Activated CD8-positive, alpha-beta T cell treated with anti-CD3 and anti-CD28 coated beads, Interleukin-2, amount 10 ng/mL, durations not matched to agents 7 days and 5 days (primary cell): ENCODE measurements at regions not wholly inside any gene's neighbourhood (a gene's known extent, or its start where the extent isn't known, plus 50 kb on each side); places are given as distances from the start of the nearest gene placed in this dataset.

ENCODE experiments used
- ATAC-seq: fragments of 150-1000 bp; cut with Tn5 transposase; one replicate; pipeline ENCODE4 v1.10.0; 2021; ENCODE audit warnings: moderate library complexity
- CTCF ChIA-PET: fragments of 350-600 bp; sonication (Branson Sonifier 250); formaldehyde crosslinking; loops from one replicate; lab custom pipeline; 2021; ENCODE audit warnings: antibody characterized with exemption; lab: Charles Lee
- POLR2A ChIA-PET: fragments of 350-600 bp; sonication (Branson Sonifier 250); formaldehyde crosslinking; loops from one replicate; lab custom pipeline; 2021; ENCODE audit warnings: antibody characterized with exemption; lab: Charles Lee
- DNase-seq: peaks from one replicate; pipeline ENCODE4 v3.0.0-alpha.2; 2020
- H3K27ac Mint-ChIP-seq: one replicate; pipeline ENCODE4 v1.8.0; 2021; ENCODE audit warnings: mild to moderate bottlenecking, mixed read lengths
- H3K27me3 Mint-ChIP-seq: one replicate; pipeline ENCODE4 v1.8.0; 2021; ENCODE audit warnings: low read depth, mixed read lengths
- H3K36me3 Mint-ChIP-seq: one replicate; pipeline ENCODE4 v1.8.0; 2021; ENCODE audit warnings: low read depth, mixed read lengths
- H3K4me1 Mint-ChIP-seq: one replicate; pipeline ENCODE4 v1.8.0; 2021; ENCODE audit warnings: low read depth, mixed read lengths
- H3K4me3 Mint-ChIP-seq: one replicate; pipeline ENCODE4 v1.8.0; 2021; ENCODE audit warnings: mild to moderate bottlenecking, mixed read lengths
- H3K9me3 Mint-ChIP-seq: one replicate; pipeline ENCODE4 v1.8.0; 2022; ENCODE audit warnings: mixed read lengths; ENCODE audit not compliant: insufficient read depth

DNA sequence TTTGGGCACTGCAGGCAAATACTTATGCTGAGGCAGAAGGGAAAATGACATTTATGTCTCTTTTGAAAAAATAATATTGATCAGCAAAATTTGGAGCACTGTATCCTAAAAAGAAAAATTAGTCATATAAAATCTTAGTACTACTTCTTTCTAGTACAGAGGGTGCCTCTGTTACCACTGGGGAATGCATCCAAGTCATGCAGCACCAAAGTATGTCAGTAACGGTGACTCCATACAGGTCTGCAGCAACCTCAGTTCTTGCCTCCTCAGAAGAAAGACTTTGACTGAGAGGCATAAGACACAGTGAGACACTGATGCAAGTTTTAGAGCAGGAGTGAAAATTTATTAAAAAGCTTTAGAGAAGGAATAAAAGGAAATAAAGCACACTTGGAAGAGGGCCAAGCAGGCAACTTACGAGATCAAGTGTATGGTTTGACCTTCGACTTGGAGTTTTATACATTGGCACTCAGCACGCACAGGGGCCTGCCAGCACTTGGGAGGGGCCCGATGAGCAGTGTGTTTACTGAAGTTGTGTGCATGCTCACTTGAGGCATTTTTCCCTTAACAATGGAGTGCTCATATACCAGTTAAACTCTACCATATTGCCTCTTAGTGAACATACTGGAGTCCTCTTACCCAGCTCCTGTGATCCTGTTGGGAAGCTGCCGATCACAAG is 1244.8 kb downstream of the EPHA7 start:
- peaks cover 7% of the 10 kb centered on the region for H3K9me3 Mint-ChIP-seq
- POLR2A ChIA-PET, result no interaction called here

DNA sequence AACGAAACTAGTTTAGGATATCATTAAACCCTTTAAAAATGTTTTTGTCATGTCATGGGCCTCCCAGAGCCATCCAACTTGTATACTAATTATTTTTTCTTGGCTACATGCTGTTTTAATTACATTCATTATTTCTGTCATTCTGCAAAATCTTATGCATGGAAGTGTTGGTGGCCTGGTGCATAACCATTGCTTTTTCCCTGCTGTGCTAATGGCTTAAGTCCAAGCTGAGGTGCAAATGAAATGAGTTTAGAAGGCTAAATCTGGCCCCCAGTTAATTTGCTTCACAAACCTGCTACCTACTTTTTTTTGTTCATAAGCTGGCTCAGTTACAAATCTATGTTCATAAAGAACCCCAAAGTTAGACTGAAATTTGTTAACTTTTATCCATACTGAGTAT is 1249.9 kb downstream of the EPHA7 start:
- H3K9me3 Mint-ChIP-seq, result peaks cover 7% of the 10 kb centered on the region
- no peaks in the 10 kb centered on the region for H3K4me1 Mint-ChIP-seq
- H3K36me3 Mint-ChIP-seq, result no peaks in the 10 kb centered on the region
- no peak overlapping the region for H3K4me3 Mint-ChIP-seq
- ATAC-seq (no peak), DNase-seq (no peak)
- CTCF ChIA-PET, result no interaction called here
- POLR2A ChIA-PET, result no interaction called here
- no peak overlapping the region for H3K27ac Mint-ChIP-seq
- no peaks in the 10 kb centered on the region for H3K27me3 Mint-ChIP-seq

More for the DNA sequence above, 1244.8 kb downstream of the EPHA7 start:
- H3K27me3 Mint-ChIP-seq, result no peaks in the 10 kb centered on the region
- CTCF ChIA-PET, result no interaction called here
- H3K27ac Mint-ChIP-seq, result no peak overlapping the region
- H3K4me1 Mint-ChIP-seq, result no peaks in the 10 kb centered on the region
- ATAC-seq, result no peak
- no peaks in the 10 kb centered on the region for H3K36me3 Mint-ChIP-seq
- no peak overlapping the region for H3K4me3 Mint-ChIP-seq
- no peak for DNase-seq

DNA sequence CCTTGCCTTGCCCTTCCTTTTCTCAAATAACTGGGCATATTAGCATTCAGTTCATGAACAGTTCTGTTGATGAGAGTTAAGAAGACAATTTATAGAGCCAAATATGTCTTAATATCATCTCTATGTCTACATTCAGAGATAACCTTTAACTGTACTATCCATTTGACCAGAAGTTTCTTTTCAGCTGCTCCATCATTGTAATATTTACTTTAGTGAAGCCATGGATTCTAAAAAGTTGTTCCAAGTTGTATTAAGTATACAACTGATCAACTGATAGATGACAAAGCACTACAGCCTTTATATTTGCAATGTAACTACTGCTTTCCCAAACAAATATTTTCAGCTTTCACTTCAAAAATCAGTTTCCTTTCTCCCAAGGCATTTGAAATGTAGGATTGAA is 1252.7 kb downstream of the EPHA7 start:
- Mint-ChIP-seq H3K4me1 (no peaks in the 10 kb centered on the region), H3K27me3 (no peaks in the 10 kb centered on the region), H3K36me3 (no peaks in the 10 kb centered on the region), H3K4me3 (no peak overlapping the region), H3K27ac (no peak overlapping the region), H3K9me3 (peaks cover 7% of the 10 kb centered on the region)
- ATAC-seq (no peak), DNase-seq (no peak)
- ChIA-PET POLR2A (no interaction called here), CTCF (no interaction called here)

DNA sequence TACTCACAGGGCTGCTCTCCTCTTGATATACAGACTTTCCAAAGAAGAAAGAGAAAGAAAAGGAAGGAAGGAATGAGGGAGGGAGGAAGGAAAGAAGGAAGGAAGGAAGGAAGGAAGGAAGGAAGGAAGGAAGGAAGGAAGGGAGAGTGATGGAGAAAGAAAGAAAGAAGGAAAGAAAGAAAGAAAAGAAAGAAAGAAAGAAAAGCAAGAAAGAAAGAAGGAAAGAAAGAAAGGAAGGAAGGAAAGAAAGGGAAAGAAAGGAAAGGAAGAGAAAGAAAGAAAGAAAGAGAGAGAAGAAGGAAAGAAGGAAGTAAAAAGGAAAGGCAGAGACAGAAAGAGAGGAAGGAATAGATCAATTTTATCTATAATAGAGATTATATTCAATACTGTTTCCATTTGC is 1257.4 kb downstream of the EPHA7 start:
- CTCF ChIA-PET, result no interaction called here
- Mint-ChIP-seq H3K4me1 (no peaks in the 10 kb centered on the region), H3K27ac (no peak overlapping the region), H3K9me3 (no peaks in the 10 kb centered on the region), H3K27me3 (no peaks in the 10 kb centered on the region), H3K36me3 (no peaks in the 10 kb centered on the region), H3K4me3 (no peak overlapping the region)
- POLR2A ChIA-PET, result no interaction called here
- no peak for DNase-seq
- ATAC-seq, result no peak

DNA sequence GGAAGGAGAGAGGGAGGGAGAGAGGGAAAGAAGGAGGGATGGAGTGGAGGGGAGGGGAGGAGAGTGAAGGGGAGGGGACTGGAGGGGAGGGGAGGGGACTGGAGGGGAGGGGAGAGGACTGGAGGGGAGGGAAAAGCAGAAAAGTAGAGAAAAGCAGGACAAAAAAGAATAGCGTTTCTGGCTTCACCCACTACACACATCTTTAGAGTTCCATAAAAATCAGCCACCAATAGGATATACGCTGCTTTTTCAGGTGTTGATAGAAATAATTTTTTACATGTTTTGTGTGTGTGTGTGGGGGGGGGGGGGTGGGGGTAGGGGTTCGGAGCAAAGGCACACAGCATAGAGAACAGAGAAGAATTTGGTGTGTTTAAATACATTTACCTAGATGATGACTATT is 1259.1 kb downstream of the EPHA7 start:
- no peaks in the 10 kb centered on the region for H3K9me3 Mint-ChIP-seq
- DNase-seq (no peak), ATAC-seq (no peak)
- ChIA-PET POLR2A (no interaction called here), CTCF (no interaction called here)
- H3K27ac Mint-ChIP-seq, result no peak overlapping the region
- no peaks in the 10 kb centered on the region for H3K27me3 Mint-ChIP-seq
- no peaks in the 10 kb centered on the region for H3K36me3 Mint-ChIP-seq
- no peak overlapping the region for H3K4me3 Mint-ChIP-seq
- H3K4me1 Mint-ChIP-seq, result no peaks in the 10 kb centered on the region

DNA sequence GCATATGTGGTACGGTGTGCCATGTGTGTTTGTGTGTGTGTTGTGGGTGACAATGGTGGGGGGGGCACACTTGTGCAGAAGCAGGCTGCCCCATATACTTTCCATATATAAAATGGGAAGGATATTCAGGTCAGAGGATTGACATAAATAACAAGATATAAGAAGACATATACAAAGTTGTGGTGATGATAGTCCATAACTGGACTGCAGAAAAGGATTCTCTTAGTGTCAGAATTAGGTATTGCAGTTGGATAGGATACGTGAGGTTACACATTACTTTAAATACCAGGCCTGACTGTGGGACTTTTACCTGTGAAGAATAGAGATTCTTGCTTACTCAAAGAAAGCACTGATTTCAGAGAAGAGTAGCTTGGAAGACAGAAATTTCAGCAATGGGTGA is 1260.3 kb downstream of the EPHA7 start:
- Mint-ChIP-seq H3K36me3 (no peaks in the 10 kb centered on the region), H3K27me3 (no peaks in the 10 kb centered on the region), H3K27ac (no peak overlapping the region), H3K4me1 (no peaks in the 10 kb centered on the region), H3K9me3 (no peaks in the 10 kb centered on the region), H3K4me3 (no peak overlapping the region)
- POLR2A ChIA-PET, result no interaction called here
- CTCF ChIA-PET, result no interaction called here
- no peak for ATAC-seq
- DNase-seq, result no peak

DNA sequence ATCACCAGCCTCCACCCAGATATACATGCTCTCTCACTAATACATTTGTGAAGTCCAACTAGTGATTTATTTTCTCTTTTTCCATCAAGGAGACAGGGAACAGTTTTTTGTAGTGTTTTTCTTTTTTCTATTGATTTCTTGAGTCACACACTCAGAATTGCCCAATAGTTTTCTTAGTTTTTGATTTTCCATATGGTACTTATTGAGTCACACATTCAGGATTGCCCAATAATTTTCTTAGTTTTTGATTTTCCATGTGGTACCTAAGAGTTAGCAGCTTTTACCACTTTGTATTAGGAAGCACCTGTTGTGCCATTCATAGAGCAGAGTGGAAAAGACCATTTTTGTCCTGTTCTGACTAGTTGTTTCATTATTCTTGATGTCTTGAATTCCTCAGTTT is 1268.8 kb downstream of the EPHA7 start:
- ATAC-seq, result no peak
- no peaks in the 10 kb centered on the region for H3K4me1 Mint-ChIP-seq
- CTCF ChIA-PET, result no interaction called here
- no peaks in the 10 kb centered on the region for H3K27me3 Mint-ChIP-seq
- no peaks in the 10 kb centered on the region for H3K36me3 Mint-ChIP-seq
- H3K9me3 Mint-ChIP-seq, result peaks cover 3% of the 10 kb centered on the region
- DNase-seq, result no peak
- POLR2A ChIA-PET, result no interaction called here
- H3K4me3 Mint-ChIP-seq, result no peak overlapping the region
- H3K27ac Mint-ChIP-seq, result no peak overlapping the region

DNA sequence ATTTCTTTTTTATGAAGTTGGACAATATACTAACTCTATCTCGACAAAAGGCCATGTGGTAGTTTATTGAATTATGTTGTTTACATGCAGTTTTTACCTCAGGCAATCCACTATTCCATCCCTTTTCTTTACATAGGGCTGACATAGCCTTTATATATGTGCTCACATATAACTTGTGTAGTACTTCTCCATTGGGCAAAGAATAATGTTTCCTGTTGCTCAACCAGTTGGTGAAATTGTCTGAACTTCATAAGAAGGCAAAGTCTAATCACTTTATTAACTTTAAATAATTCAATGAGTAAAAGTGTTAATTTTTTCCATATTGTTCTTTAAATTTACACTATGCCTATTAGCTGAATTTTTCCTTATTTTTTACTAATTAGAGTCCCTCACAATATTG is 1272.1 kb downstream of the EPHA7 start:
- POLR2A ChIA-PET, result no interaction called here
- Mint-ChIP-seq H3K4me3 (no peak overlapping the region), H3K4me1 (no peaks in the 10 kb centered on the region), H3K27me3 (no peaks in the 10 kb centered on the region), H3K27ac (no peak overlapping the region), H3K9me3 (peaks cover 8% of the 10 kb centered on the region), H3K36me3 (no peaks in the 10 kb centered on the region)
- no peak for ATAC-seq
- DNase-seq, result no peak
- CTCF ChIA-PET, result no interaction called here

DNA sequence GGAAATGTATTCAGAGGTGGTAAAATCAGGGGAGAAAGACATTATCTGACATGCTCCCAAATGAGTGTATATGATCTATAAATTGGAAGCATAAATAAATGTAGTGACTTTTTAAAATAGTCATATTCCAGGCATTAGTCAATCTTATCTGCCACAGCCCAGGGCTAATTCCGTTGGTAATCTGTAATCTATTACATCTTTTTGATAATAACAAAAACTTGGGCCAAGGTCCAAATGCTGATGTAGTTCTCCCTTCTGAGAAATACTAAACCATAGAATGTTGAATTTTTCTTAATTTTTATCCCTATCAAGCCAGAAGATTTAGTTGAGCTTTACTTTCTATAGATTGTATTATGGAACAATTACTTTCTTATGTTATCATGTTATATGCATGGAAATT is 1279.8 kb downstream of the EPHA7 start:
- no peaks in the 10 kb centered on the region for H3K36me3 Mint-ChIP-seq
- H3K4me1 Mint-ChIP-seq, result no peaks in the 10 kb centered on the region
- DNase-seq (no peak), ATAC-seq (no peak)
- no peaks in the 10 kb centered on the region for H3K27me3 Mint-ChIP-seq
- POLR2A ChIA-PET, result no interaction called here
- CTCF ChIA-PET, result no interaction called here
- no peak overlapping the region for H3K27ac Mint-ChIP-seq
- H3K9me3 Mint-ChIP-seq, result peaks cover 4% of the 10 kb centered on the region
- no peak overlapping the region for H3K4me3 Mint-ChIP-seq

DNA sequence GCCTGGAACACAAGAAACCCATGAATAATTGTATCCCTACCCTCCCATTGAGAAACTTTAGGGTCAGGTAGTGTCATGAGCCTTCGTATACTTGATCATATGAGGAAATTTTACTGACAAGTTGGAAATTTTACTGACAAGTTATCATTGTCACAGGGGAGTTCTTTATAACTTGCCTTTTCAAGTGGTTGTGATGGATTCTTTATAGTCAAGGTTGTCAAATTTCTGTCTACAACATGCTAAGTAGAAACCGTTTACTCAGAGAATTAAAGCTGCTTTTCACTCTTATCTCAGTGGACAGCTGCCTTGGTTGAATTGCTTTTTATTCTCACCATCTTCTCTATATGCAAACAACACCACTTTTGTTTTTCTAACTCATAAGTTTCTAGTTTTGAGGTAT is 1286.4 kb downstream of the EPHA7 start:
- no peak for DNase-seq
- Mint-ChIP-seq H3K4me3 (no peak overlapping the region), H3K27ac (no peak overlapping the region), H3K9me3 (no peaks in the 10 kb centered on the region), H3K36me3 (no peaks in the 10 kb centered on the region), H3K4me1 (no peaks in the 10 kb centered on the region), H3K27me3 (no peaks in the 10 kb centered on the region)
- ChIA-PET POLR2A (no interaction called here), CTCF (no interaction called here)
- ATAC-seq, result no peak

DNA sequence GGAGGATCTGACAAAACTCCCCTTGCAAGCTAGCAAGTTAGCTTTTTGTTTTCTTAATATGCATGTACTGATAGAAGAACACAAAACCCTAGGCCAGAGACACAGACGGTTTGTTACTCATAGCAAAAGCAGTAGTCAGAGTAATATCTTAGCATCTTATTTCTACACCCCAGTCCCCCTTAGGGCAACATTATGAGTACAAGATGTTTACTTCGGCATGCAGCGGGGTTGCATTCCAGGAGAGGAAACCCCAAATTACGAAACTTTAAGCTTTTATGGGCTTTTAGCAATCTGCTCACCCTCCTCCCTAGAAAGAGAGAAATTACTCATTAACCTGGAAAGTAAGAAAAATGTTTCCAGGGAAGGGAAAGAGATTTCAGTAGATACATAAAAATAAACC is 1286.9 kb downstream of the EPHA7 start:
- H3K9me3 Mint-ChIP-seq, result no peaks in the 10 kb centered on the region
- H3K27me3 Mint-ChIP-seq, result no peaks in the 10 kb centered on the region
- DNase-seq (no peak), ATAC-seq (no peak)
- ChIA-PET POLR2A (no interaction called here), CTCF (no interaction called here)
- H3K4me3 Mint-ChIP-seq, result no peak overlapping the region
- H3K27ac Mint-ChIP-seq, result no peak overlapping the region
- H3K4me1 Mint-ChIP-seq, result no peaks in the 10 kb centered on the region
- no peaks in the 10 kb centered on the region for H3K36me3 Mint-ChIP-seq

DNA sequence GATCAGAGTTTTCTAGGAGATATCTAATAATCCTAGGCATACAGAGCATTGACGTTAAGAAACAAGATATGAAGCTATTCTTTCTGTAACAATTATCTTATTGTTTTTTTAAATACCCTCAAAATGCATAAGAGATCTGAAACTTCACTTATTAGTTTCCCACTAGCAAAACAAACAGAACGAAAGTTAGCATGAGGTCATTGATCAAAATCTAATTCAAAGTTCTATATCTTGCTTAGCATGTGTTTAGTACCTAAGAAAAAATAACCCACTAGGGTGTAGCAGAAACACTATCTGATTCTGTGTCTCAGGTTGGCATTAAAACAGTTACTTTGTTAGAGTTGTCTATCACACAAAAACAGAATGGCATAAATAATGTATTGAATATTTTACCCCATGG is 1288.4 kb downstream of the EPHA7 start:
- ChIA-PET POLR2A (no interaction called here), CTCF (no interaction called here)
- Mint-ChIP-seq H3K4me3 (no peak overlapping the region), H3K9me3 (no peaks in the 10 kb centered on the region), H3K36me3 (no peaks in the 10 kb centered on the region), H3K4me1 (no peaks in the 10 kb centered on the region), H3K27ac (no peak overlapping the region), H3K27me3 (no peaks in the 10 kb centered on the region)
- no peak for DNase-seq
- ATAC-seq, result no peak

DNA sequence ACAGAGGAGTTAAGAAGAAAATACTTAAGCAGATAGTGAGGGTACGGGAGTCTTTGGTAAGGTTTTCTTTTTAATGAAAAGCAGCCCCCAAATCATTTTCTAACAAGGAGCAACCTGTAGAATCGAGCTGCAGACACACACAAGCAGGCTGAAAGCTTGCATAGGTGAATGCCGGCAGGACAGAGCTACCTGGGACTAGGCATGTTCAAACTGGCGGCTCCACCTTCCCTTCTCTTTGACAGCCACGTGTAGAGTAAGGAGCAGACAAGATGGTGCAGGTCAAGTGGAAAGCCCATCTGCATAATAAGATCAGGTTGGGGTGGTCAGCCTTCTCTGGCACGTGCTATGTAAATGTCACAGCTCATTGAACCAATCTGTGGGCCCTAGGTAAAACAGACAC is 1292.4 kb downstream of the EPHA7 start:
- H3K4me3 Mint-ChIP-seq, result no peak overlapping the region
- no peaks in the 10 kb centered on the region for H3K9me3 Mint-ChIP-seq
- DNase-seq (no peak), ATAC-seq (no peak)
- no peaks in the 10 kb centered on the region for H3K4me1 Mint-ChIP-seq
- CTCF ChIA-PET, result no interaction called here
- no peak overlapping the region for H3K27ac Mint-ChIP-seq
- no peaks in the 10 kb centered on the region for H3K36me3 Mint-ChIP-seq
- no peaks in the 10 kb centered on the region for H3K27me3 Mint-ChIP-seq
- POLR2A ChIA-PET, result no interaction called here
